ENCODE measurements at regions not wholly inside any gene's neighbourhood (a gene's known extent, or its start where the extent isn't known, plus 50 kb on each side); places are given as distances from the start of the nearest gene placed in this dataset.

DNA sequence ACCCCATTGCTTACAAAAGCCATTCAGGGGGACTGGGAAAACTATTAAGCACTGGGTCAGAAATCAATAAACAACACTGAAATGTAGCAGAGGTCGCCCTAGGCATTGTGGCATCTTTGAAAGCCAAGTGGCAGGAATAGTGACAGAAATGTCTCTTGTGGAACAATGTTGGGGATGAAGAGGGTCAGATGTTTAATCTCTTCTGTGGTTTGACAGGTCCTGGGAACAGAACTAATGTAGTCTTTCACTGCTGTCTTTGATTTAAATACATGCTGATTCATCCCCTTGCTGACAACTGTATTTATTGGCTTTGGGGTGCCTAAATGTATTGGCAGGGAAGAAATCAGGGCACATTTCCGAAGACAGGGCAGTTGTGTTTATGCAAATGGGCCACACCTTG, 194.8 kb downstream of the ATG4C start:
- ATAC-seq (no peak), DNase-seq (no peak)
- Histone ChIP-seq H3K4me1 (no peaks in the 10 kb centered on the region), H3K4me3 (no peak overlapping the region), H3K9me3 (no peaks in the 10 kb centered on the region), H3K27me3 (ENCODE audit: low read depth) (no peaks in the 10 kb centered on the region), H3K36me3 (no peaks in the 10 kb centered on the region), H3K27ac (no peak overlapping the region)
- TF ChIP-seq, protein P1, sequence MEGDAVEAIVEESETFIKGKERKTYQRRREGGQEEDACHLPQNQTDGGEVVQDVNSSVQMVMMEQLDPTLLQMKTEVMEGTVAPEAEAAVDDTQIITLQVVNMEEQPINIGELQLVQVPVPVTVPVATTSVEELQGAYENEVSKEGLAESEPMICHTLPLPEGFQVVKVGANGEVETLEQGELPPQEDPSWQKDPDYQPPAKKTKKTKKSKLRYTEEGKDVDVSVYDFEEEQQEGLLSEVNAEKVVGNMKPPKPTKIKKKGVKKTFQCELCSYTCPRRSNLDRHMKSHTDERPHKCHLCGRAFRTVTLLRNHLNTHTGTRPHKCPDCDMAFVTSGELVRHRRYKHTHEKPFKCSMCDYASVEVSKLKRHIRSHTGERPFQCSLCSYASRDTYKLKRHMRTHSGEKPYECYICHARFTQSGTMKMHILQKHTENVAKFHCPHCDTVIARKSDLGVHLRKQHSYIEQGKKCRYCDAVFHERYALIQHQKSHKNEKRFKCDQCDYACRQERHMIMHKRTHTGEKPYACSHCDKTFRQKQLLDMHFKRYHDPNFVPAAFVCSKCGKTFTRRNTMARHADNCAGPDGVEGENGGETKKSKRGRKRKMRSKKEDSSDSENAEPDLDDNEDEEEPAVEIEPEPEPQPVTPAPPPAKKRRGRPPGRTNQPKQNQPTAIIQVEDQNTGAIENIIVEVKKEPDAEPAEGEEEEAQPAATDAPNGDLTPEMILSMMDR (IDR thresholded peaks at IDR 0.05) = no peak
- intact Hi-C loops (cut with DNase I) = no loop called here

DNA sequence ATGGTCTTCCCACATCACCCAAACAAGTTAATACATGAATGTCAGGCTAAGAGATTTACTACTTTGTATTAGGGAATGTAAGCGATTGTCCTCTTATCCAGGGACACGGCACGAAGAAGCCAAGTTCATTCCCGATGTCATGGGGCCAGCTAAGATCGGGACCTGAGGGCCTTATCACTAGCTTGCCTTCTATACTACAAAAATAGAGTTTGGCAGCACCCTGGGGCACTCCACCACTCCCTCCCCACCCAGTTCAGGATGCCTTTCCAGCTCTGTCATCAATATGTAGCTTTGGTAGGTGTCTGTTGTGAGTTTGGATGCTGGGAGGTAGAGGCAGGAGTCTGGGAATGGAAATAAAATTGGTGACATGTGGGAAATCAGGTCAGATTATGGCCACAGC, 197.5 kb downstream of the ATG4C start:
- Histone ChIP-seq H3K27ac (no peak overlapping the region), H3K4me1 (no peaks in the 10 kb centered on the region), H3K27me3 (ENCODE audit: low read depth) (no peaks in the 10 kb centered on the region), H3K4me3 (no peak overlapping the region), H3K9me3 (no peaks in the 10 kb centered on the region), H3K36me3 (no peaks in the 10 kb centered on the region)
- TF ChIP-seq, protein P1 (IDR thresholded peaks at IDR 0.05) = no peak
- no peak for DNase-seq
- intact Hi-C loops (cut with DNase I) = no loop called here
- no peak for ATAC-seq

DNA sequence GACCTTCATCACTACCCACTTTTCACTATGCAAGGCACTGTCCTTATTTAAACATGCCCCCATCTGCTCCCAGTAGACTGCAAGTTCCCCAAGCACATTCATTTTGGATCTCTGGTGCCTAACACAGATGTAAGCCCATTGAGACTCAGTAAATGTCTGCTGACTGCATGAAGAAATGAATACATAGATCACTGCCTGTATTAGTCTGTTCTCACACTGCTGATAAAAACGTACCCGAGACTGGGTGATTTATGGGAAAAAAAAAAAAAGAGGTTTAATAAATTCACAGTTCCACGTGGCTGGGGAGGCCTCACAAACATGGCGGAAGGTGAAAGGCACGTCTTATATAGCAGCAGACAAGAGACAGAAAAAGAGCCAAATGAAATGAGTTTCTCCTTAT, 204.9 kb downstream of the ATG4C start:
- ATAC-seq (no peak), DNase-seq (no peak)
- H3K36me3 ChIP-seq = no peaks in the 10 kb centered on the region
- H3K9me3 ChIP-seq = no peaks in the 10 kb centered on the region
- no peak overlapping the region for H3K4me3 ChIP-seq
- H3K27me3 ChIP-seq (ENCODE audit: low read depth) = no peaks in the 10 kb centered on the region
- H3K27ac ChIP-seq = no peak overlapping the region
- no peaks in the 10 kb centered on the region for H3K4me1 ChIP-seq
- TF ChIP-seq, protein P1 (IDR thresholded peaks at IDR 0.05) = no peak
- intact Hi-C loops (cut with DNase I) = no loop called here

DNA sequence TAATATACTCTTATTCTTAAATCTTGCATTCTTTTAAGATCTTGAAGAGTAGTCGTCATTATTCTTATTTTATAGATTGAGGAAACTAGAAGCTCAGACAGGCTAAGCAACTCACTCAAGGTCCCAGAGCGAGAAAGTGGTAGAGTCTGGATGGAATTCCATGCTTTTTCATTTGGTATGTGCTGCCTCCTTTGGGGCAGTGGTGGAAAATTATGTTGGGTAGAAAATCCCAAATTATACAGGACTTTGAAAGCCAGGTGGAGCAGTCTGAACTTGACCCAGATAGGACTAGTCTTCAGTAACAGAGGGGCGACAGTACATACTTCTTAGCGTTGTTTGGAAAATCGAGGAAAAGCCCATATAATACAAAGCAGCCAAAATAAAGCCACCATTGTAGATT, 205.6 kb downstream of the ATG4C start:
- no peak overlapping the region for H3K27ac ChIP-seq
- no peaks in the 10 kb centered on the region for H3K27me3 ChIP-seq (ENCODE audit: low read depth)
- DNase-seq (no peak), ATAC-seq (no peak)
- no peaks in the 10 kb centered on the region for H3K9me3 ChIP-seq
- intact Hi-C loops (cut with DNase I) = no loop called here
- no peaks in the 10 kb centered on the region for H3K4me1 ChIP-seq
- TF ChIP-seq, protein P1 (IDR thresholded peaks at IDR 0.05) = no peak
- H3K4me3 ChIP-seq = no peak overlapping the region
- H3K36me3 ChIP-seq = no peaks in the 10 kb centered on the region

DNA sequence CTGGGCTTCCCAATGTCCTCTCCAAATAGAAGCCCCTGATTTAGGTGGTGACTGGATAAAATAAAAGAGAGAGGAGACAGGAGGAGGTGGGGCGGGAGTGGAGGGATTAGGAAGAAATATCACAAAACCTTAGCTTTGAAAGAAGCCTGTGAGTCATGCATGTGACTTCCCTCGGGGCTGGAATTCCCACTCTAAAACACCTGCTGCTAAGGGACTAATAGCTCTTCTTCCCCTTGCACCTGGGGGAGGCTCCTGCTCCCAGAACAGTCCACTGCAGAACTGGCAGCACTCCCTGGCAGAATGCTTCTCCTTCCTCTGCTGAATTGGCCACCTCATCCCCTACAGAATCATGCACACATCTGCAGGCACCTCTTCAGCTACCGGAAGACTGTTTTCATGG, 207.2 kb downstream of the ATG4C start:
- intact Hi-C loops (cut with DNase I) = no loop called here
- H3K36me3 ChIP-seq = no peaks in the 10 kb centered on the region
- H3K4me1 ChIP-seq = no peaks in the 10 kb centered on the region
- no peak overlapping the region for H3K27ac ChIP-seq
- TF ChIP-seq, protein P1 (IDR thresholded peaks at IDR 0.05) = no peak
- no peak overlapping the region for H3K4me3 ChIP-seq
- ATAC-seq (no peak), DNase-seq (no peak)
- H3K9me3 ChIP-seq = no peaks in the 10 kb centered on the region
- no peaks in the 10 kb centered on the region for H3K27me3 ChIP-seq (ENCODE audit: low read depth)

DNA sequence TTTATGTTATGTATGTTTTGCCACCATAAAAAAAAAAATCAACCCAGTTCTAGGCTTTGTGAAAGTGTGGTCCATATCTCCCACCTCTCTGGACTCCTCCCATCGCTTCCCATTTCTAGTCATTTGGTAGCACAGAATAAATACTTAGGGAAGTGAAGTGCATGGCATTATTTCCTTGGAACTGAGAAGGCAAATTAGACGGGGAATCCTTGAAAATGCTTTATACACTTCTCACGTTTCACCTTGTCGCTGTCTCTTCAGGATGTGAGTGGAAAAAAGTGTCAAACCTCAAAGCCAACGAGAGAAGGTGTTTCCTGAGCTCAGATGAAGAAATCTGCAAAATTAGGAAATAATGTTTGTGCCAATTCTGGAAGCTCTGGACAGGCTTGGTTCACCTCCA, 209.9 kb downstream of the ATG4C start:
- TF ChIP-seq, protein P1 (IDR thresholded peaks at IDR 0.05) = no peak
- Histone ChIP-seq H3K4me3 (no peak overlapping the region), H3K36me3 (no peaks in the 10 kb centered on the region), H3K27me3 (ENCODE audit: low read depth) (no peaks in the 10 kb centered on the region), H3K9me3 (no peaks in the 10 kb centered on the region), H3K27ac (no peak overlapping the region), H3K4me1 (no peaks in the 10 kb centered on the region)
- intact Hi-C loops (cut with DNase I) = no loop called here
- DNase-seq (no peak), ATAC-seq (no peak)

All from lower lobe of right lung (tissue), 2 donors.